ENCODE measurements at regions not wholly inside any gene's neighbourhood (a gene's known extent, or its start where the extent isn't known, plus 50 kb on each side); places are given as distances from the start of the nearest gene placed in this dataset. TPM values are rescaled to one million over a fixed set of nuclear protein-coding genes. Genes with fewer than 3 reads are reported as not detected.

- no peak for DNase-seq
These were observed 87.6 kb upstream of the SPRY2 start for GRCh38 chr13:80428349-80429096.

DNA sequence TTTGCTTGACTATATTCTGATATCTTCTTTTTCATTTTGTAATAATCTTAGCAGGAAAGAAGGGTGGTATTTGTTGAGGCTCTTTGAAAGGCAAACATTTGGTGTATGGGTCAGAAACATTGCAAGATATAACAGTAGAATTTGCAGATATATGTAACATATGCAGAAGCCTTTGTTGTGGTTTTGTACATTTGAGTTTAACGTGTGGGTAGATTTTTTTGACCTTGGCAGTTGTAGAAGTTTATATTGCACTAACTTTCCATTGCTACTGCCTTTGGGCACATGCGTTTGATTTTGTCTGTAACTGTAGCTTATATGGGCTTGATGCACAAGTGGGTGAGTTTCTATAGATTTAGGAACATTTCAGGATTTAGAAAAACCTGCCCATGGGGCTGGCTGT is 78.5 kb upstream of the SPRY2 start:
- DNase-seq = no peak

GRCh38 chr13:80413611-80414010 is 72.7 kb upstream of the SPRY2 start:
- no peak for DNase-seq

- no peak for DNase-seq
These were observed 67.3 kb upstream of the SPRY2 start for GRCh38 chr13:80408270-80408669.

DNA sequence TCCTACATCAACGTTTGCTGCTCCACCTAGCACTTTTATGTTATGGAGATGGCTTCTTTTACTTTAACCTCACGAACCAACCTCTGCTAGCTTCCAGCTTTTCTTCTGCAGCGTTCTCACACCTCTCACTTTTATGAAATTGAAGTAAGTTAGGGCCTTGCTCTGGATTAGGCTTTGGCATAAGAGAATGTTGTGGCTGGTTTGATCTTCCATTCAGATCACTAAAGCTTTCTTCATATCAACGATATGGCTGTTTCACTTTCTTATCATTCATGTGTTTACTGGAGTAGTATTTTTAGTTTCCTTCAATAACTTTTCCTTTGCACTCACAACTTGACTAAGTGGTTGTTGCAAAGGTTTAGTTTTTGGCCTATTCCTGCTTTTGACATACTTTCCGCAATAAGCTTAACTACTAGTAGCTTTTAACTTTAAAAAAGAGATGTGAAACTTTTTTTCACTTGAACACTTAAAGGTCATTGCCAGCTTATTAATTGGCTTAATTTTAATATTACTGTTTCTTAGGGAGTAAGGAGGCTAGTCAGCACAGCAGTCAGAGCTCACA is 60.0 kb upstream of the SPRY2 start:
- DNase-seq = no peak

- DNase-seq = no peak
These were observed 59.4 kb upstream of the SPRY2 start for GRCh38 chr13:80400164-80400864.

- no peak for DNase-seq
These were observed 58.6 kb upstream of the SPRY2 start for GRCh38 chr13:80399340-80400163.

Small RNA genes lying in the stretch of these regions (small RNA-seq; reads per million reads assigned to genes)
- not detected for gene HIGD1AP2 (ENCODE audit: low replicate concordance)
- not detected for gene RNU6-67P (ENCODE audit: low replicate concordance)
- gene RNU6-77P (ENCODE audit: low replicate concordance) = not detected
